GM12878 (cell line): ENCODE measurements at regions not wholly inside any gene's neighbourhood (a gene's known extent, or its start where the extent isn't known, plus 50 kb on each side); places are given as distances from the start of the nearest gene placed in this dataset.

Experiments used
- ATAC-seq: fragments of 200-7000 bp; cut with Tn5 transposase; 3 replicates; pipeline ENCODE4 v1.9.1; 2020; ENCODE audit warnings: mild to moderate bottlenecking, moderate library complexity
- BruUV-seq: library from RNA; stranded (reverse); fragments of 400-500 nt; replicated peaks from 2 replicates; lab custom pipeline; 2021; lab: Mats Ljungman, UMichigan
- CTCF ChIA-PET: fragments of 300-600 bp; sonication (Branson Sonifier 250); formaldehyde crosslinking; extraction: SDS; loops from one replicate; lab custom pipeline; 2021; ENCODE audit warnings: inconsistent platforms; lab: Yijun Ruan, JAX
- POLR2A ChIA-PET: fragments of 350-600 bp; formaldehyde crosslinking; extraction: SDS; loops from one replicate; lab custom pipeline; 2021; ENCODE audit warnings: inconsistent platforms; lab: Charles Lee
- RAD21 ChIA-PET: fragments of 300-600 bp; sonication (Branson Sonifier 250); formaldehyde crosslinking; loops from one replicate; lab custom pipeline; 2023; ENCODE audit warnings: antibody characterized with exemption; ENCODE audit not compliant: unreplicated experiment; lab: Charles Lee
- SMC1A ChIA-PET: fragments of 300-600 bp; sonication (Branson Sonifier 250); formaldehyde crosslinking; loops from one replicate; lab custom pipeline; 2023; ENCODE audit not compliant: unreplicated experiment, uncharacterized antibody; lab: Charles Lee
- DNase-seq: peaks from one replicate; pipeline ENCODE4 v3.0.0-alpha.2; 2011; ENCODE audit warnings: low read depth, low spot score
- FAIRE-seq: peaks from 3 replicates; lab custom pipeline; 2011; peaks lifted over from hg19 to GRCh38; lab: Jason Lieb, UNC
- H2AFZ ChIP-seq: 2 replicates; pipeline ENCODE4 v1.6.0; 2011; ENCODE audit warnings: low read depth, low read length, control low read depth; ENCODE audit not compliant: control insufficient read depth
- H3K27ac ChIP-seq: 2 replicates; pipeline ENCODE4 v1.5.1; 2011; ENCODE audit warnings: control low read depth; ENCODE audit not compliant: control insufficient read depth, insufficient read depth
- H3K27me3 ChIP-seq, 2 experiments: replicated peaks in 1 of 2; 2 replicates each; pipeline versions ENCODE4 v1.6.0 to v1.6.1; 2011; ENCODE audit warnings: low read length in 1 of 2; ENCODE audit not compliant: control insufficient read depth in 2 of 2, insufficient read depth in 2 of 2
- H3K36me3 ChIP-seq, 2 experiments: 2 replicates each; pipeline ENCODE4 v1.5.1; 2011; ENCODE audit warnings: low read length in 1 of 2; ENCODE audit not compliant: control insufficient read depth in 2 of 2, insufficient read depth in 2 of 2
- H3K4me1 ChIP-seq: 2 replicates; pipeline ENCODE4 v1.6.1; 2011; ENCODE audit warnings: mild to moderate bottlenecking, low read length, moderate library complexity, mixed read lengths; ENCODE audit not compliant: control insufficient read depth, insufficient read depth
- H3K4me2 ChIP-seq: 2 replicates; pipeline ENCODE4 v1.6.0; 2011; ENCODE audit warnings: control low read depth; ENCODE audit not compliant: control insufficient read depth, insufficient read depth
- H3K4me3 ChIP-seq: fragments of 200-600 bp; sonication (generic); 2 replicates; pipeline ENCODE4 v1.5.1; 2016
- H3K79me2 ChIP-seq: 2 replicates; pipeline ENCODE4 v1.6.0; 2011; ENCODE audit warnings: low read length; ENCODE audit not compliant: control insufficient read depth, insufficient read depth
- H3K9ac ChIP-seq: 2 replicates; pipeline ENCODE4 v1.8.0; 2011; ENCODE audit warnings: low read length, control low read depth, mixed read lengths; ENCODE audit not compliant: control insufficient read depth, insufficient read depth
- H3K9me3 ChIP-seq: replicated peaks from 3 replicates; pipeline ENCODE4 v1.5.1; 2011; ENCODE audit warnings: mild to moderate bottlenecking, low read length; ENCODE audit not compliant: control insufficient read depth, insufficient read depth
- H4K20me1 ChIP-seq: 2 replicates; pipeline ENCODE4 v1.6.0; 2011; ENCODE audit not compliant: control insufficient read depth, insufficient read depth
- BCL3 ChIP-seq: IDR thresholded peaks from 2 replicates; pipeline ENCODE4 v1.6.1; 2011; ENCODE audit warnings: borderline replicate concordance, low read depth, mild to moderate bottlenecking, moderate library complexity, low read length; ENCODE audit not compliant: insufficient read depth, poor library complexity, severe bottlenecking
- BCLAF1 ChIP-seq: fragments of 450-650 bp; IDR thresholded peaks from 2 replicates; pipeline ENCODE4 v1.6.1; 2017; ENCODE audit warnings: antibody characterized with exemption, mild to moderate bottlenecking, moderate library complexity
- CBFB ChIP-seq: IDR thresholded peaks from 2 replicates; pipeline ENCODE4 v1.6.1; 2016; ENCODE audit warnings: antibody characterized with exemption, low read depth
- E2F4 ChIP-seq: IDR thresholded peaks from 2 replicates; pipeline ENCODE4 v1.6.1; 2012; ENCODE audit warnings: low read depth, low read length, improper control_type of control experiment
- GATAD2B ChIP-seq: fragments of 450-650 bp; conservative IDR thresholded peaks from 2 replicates; pipeline ENCODE4 v1.6.1; 2017; ENCODE audit warnings: low read depth, mild to moderate bottlenecking, moderate library complexity
- IRF4 ChIP-seq: IDR thresholded peaks from 2 replicates; pipeline ENCODE4 v1.6.1; 2011; ENCODE audit warnings: low read depth, low read length
- MTA3 ChIP-seq: IDR thresholded peaks from 2 replicates; pipeline ENCODE4 v1.6.1; 2012; ENCODE audit warnings: low read length, inconsistent platforms, borderline replicate concordance
- NR2C1 ChIP-seq: fragments of 450-650 bp; IDR thresholded peaks from 2 replicates; pipeline ENCODE4 v1.6.1; 2017; ENCODE audit warnings: antibody characterized with exemption, mild to moderate bottlenecking, moderate library complexity
- RELA ChIP-seq: fragments of 450-650 bp; IDR thresholded peaks from 2 replicates; pipeline ENCODE4 v1.8.0; 2014; ENCODE audit warnings: borderline replicate concordance; ENCODE audit not compliant: partially characterized antibody
- REST ChIP-seq: IDR thresholded peaks from 2 replicates; pipeline ENCODE4 v1.6.1; 2012; ENCODE audit warnings: mild to moderate bottlenecking, low read depth, low read length
- SP1 ChIP-seq: IDR thresholded peaks from one replicate; pipeline ENCODE4 v1.6.1; 2011; ENCODE audit warnings: low read depth, low read length
- STAT1 ChIP-seq: fragments of 450-650 bp; conservative IDR thresholded peaks from 2 replicates; pipeline ENCODE4 v1.6.1; 2014; ENCODE audit warnings: antibody characterized with exemption, mild to moderate bottlenecking
- ZNF274 ChIP-seq: IDR thresholded peaks from one replicate; pipeline ENCODE4 v1.8.0; 2011; ENCODE audit not compliant: insufficient read length, insufficient read depth
- WGBS: methylation state at CpG from one replicate; pipeline ENCODE4 v1.1.6; 2016; ENCODE audit warnings: low lambda C conversion rate; ENCODE audit not compliant: insufficient replicate concordance, insufficient coverage; ENCODE audit errors: missing lambda C conversion rate; 5-methylcytosine and 5-hydroxymethylcytosine counted together
- in situ Hi-C: fragments of 300-500 bp; cut with MboI; formaldehyde crosslinking; loops from 9 replicates; pipeline ENCODE4 v1.14.3; 2018; ENCODE audit warnings: mixed read lengths
- intact Hi-C: fragments of 100-400 bp; cut with micrococcal nuclease; formaldehyde crosslinking; loops from one replicate; pipeline ENCODE4 v1.14.2; 2022; ENCODE audit not compliant: unreplicated experiment

DNA sequence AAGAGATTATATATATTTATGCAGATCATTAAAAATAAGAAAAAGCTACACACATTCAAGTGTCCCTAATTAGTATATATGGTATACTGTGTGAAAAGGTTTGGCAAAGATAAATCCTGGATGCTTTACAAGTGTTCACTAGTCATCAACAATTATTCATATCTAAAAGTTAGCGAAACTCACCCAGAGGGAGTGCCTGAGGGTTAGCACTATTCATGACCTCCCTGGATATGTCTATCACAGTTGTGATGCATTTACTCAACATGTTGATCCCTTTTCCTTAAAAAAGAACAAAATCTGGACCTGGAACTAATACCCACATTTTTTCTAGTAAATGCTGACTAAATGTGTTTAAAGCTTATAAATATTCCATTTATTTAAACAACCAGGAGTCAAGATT is 273.0 kb upstream of the SMC2 start (continued):
- no peak for TF ChIP-seq BCL3

DNA sequence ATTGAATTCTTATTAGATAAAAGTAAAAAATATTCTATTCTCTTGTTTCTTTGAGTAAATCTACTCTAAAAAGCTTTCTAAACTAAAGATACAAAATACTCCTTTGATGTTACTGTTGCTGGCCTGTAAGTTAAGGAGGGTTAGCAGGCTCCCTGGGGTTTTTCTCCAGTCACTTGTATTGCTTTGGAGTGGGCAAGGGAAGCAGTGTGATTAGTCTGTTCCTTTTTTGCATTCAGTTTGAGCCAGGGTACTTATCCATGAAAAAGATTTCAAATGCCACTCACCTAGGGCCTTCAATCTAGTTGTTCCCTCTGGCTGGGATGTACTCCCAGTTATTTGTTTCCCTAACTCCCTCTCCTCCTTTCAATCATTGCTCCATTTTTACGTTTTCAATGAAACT is 256.2 kb upstream of the SMC2 start:
- FAIRE-seq = no peak
- Histone ChIP-seq H3K4me3 (no peak overlapping the region), H3K36me3 (no peaks in the 10 kb centered on the region), H3K9me3 (no peaks in the 10 kb centered on the region), H2AFZ (no peak overlapping the region), H3K4me1 (no peaks in the 10 kb centered on the region), H3K4me2 (no peak overlapping the region), H3K27me3 (no peaks in the 10 kb centered on the region), H4K20me1 (no peaks in the 10 kb centered on the region), H3K27ac (no peak overlapping the region), H3K79me2 (no peaks in the 10 kb centered on the region), H3K9ac (no peak overlapping the region)
- in situ Hi-C loops (no loop called here), intact Hi-C loops (no loop called here)
- no TSS peak for BruUV-seq
- no peak for ATAC-seq
- ChIA-PET RAD21 (no interaction called here), CTCF (no interaction called here), SMC1A (no interaction called here), POLR2A (no interaction called here)
- WGBS = 0% methylated on average over 1 of the region's 1 CpG
- no peak for DNase-seq
- TF ChIP-seq BCLAF1 (no peak), RELA (no peak), GATAD2B (no peak), IRF4 (no peak), ZNF274 (no peak), REST (no peak), E2F4 (no peak), MTA3 (no peak), NR2C1 (no peak), SP1 (no peak), STAT1 (no peak), CBFB (no peak)
